Liver (tissue), 8 donors: ENCODE measurements at regions not wholly inside any gene's neighbourhood (a gene's known extent, or its start where the extent isn't known, plus 50 kb on each side); places are given as distances from the start of the nearest gene placed in this dataset.

Experiments
- DNase-seq: peaks from one replicate; pipeline ENCODE4 v3.0.0-alpha.2; 2017; ENCODE audit warnings: low spot score
- H3K27ac ChIP-seq, 2 donors: one replicate each; pipeline ENCODE4 v1.7.0; 2013; ENCODE audit warnings: inconsistent platforms in 2 of 2, low read length in 2 of 2, control low read depth in 1 of 2, low read depth in 1 of 2, mild to moderate bottlenecking in 1 of 2
- H3K27me3 ChIP-seq, 4 donors: one replicate each; pipeline versions ENCODE4 v1.6.1 to v1.7.0; 2013; ENCODE audit warnings: low read length in 3 of 4, inconsistent platforms in 1 of 4, mild to moderate bottlenecking in 1 of 4, moderate library complexity in 1 of 4; ENCODE audit not compliant: control insufficient read depth in 4 of 4, insufficient read depth in 4 of 4
- H3K36me3 ChIP-seq, 4 donors: one replicate each; pipeline versions ENCODE4 v1.6.1 to v1.7.0; 2013; ENCODE audit warnings: low read length in 3 of 4, mild to moderate bottlenecking in 3 of 4, low read depth in 1 of 4, moderate library complexity in 1 of 4; ENCODE audit not compliant: control insufficient read depth in 4 of 4, insufficient read depth in 3 of 4
- H3K4me1 ChIP-seq, 4 donors: one replicate each; pipeline versions ENCODE4 v1.6.1 to v1.7.0; 2013; ENCODE audit warnings: low read length in 3 of 4, mild to moderate bottlenecking in 3 of 4, moderate library complexity in 1 of 4; ENCODE audit not compliant: control insufficient read depth in 4 of 4, insufficient read depth in 4 of 4
- H3K4me3 ChIP-seq, 3 donors: one replicate each; pipeline versions ENCODE4 v1.6.1 to v1.7.0; 2013; ENCODE audit warnings: low read length in 3 of 3, control low read depth in 1 of 3, low read depth in 1 of 3, mild to moderate bottlenecking in 1 of 3
- H3K9ac ChIP-seq, 2 donors: one replicate each; pipeline ENCODE4 v1.7.0; 2013; ENCODE audit warnings: low read length in 2 of 2, mild to moderate bottlenecking in 2 of 2, moderate library complexity in 2 of 2, control low read depth in 1 of 2, low read depth in 1 of 2
- H3K9me3 ChIP-seq, 4 donors: one replicate each; pipeline versions ENCODE4 v1.6.1 to v1.7.0; 2013; ENCODE audit warnings: low read length in 3 of 4; ENCODE audit not compliant: control insufficient read depth in 4 of 4
- ATF3 ChIP-seq: IDR thresholded peaks from 2 replicates; pipeline ENCODE4 v1.6.1; 2016; ENCODE audit warnings: antibody characterized with exemption
- CTCF ChIP-seq: fragments of 150-350 bp; IDR thresholded peaks from 2 replicates; pipeline ENCODE4 v1.5.1; 2017; ENCODE audit warnings: improper control_type of control experiment, low read depth, low read length; ENCODE audit not compliant: missing input control
- EGR1 ChIP-seq, 2 donors: IDR thresholded peaks; 2 replicates each; pipeline ENCODE4 v1.6.1; 2016 to 2018; ENCODE audit warnings: antibody characterized with exemption in 2 of 2, low read depth in 2 of 2
- FOXA1 ChIP-seq: IDR thresholded peaks from 2 replicates; pipeline ENCODE4 v1.6.1; 2016; ENCODE audit warnings: antibody characterized with exemption
- FOXA2 ChIP-seq: IDR thresholded peaks from 2 replicates; pipeline ENCODE4 v1.6.1; 2016; ENCODE audit warnings: antibody characterized with exemption
- GABPA ChIP-seq, 2 donors: IDR thresholded peaks in 1 of 2; conservative IDR thresholded peaks in 1 of 2; 2 replicates each; pipeline ENCODE4 v1.6.1; 2016; ENCODE audit warnings: antibody characterized with exemption in 2 of 2, mild to moderate bottlenecking in 1 of 2, moderate library complexity in 1 of 2
- HNF4A ChIP-seq, 2 donors: conservative IDR thresholded peaks; 2 replicates each; pipeline ENCODE4 v1.6.1; 2016; ENCODE audit warnings: antibody characterized with exemption in 2 of 2, mild to moderate bottlenecking in 2 of 2
- HNF4G ChIP-seq: IDR thresholded peaks from 2 replicates; pipeline ENCODE4 v1.6.1; 2016; ENCODE audit warnings: antibody characterized with exemption
- NR2F2 ChIP-seq: IDR thresholded peaks from 2 replicates; pipeline ENCODE4 v1.6.1; 2016; ENCODE audit warnings: antibody characterized with exemption
- RAD21 ChIP-seq, 2 donors: IDR thresholded peaks; 2 replicates each; pipeline ENCODE4 v1.6.1; 2016; ENCODE audit warnings: antibody characterized with exemption in 2 of 2, mild to moderate bottlenecking in 2 of 2
- RXRA ChIP-seq, 2 donors: IDR thresholded peaks; 2 replicates each; pipeline ENCODE4 v1.6.1; 2017 to 2018; ENCODE audit warnings: antibody characterized with exemption in 2 of 2, mild to moderate bottlenecking in 1 of 2
- SP1 ChIP-seq: IDR thresholded peaks from 2 replicates; pipeline ENCODE4 v1.6.1; 2018; ENCODE audit warnings: antibody characterized with exemption, mild to moderate bottlenecking
- TAF1 ChIP-seq: conservative IDR thresholded peaks from 2 replicates; pipeline ENCODE4 v1.6.1; 2016; ENCODE audit warnings: antibody characterized with exemption, mild to moderate bottlenecking
- YY1 ChIP-seq: IDR thresholded peaks from 2 replicates; pipeline ENCODE4 v1.6.1; 2016; ENCODE audit warnings: antibody characterized with exemption, mild to moderate bottlenecking
- ZBTB33 ChIP-seq: IDR thresholded peaks from 2 replicates; pipeline ENCODE4 v1.6.1; 2016; ENCODE audit warnings: antibody characterized with exemption
- WGBS: extraction: QIAGEN DNeasy Blood & Tissue Kit; methylation state at CpG from one replicate; pipeline ENCODE4 v1.1.7; 2013; 5-methylcytosine and 5-hydroxymethylcytosine counted together
- donor health status: healthy.
- donor health status: healthy.
- donor health status: healthy.
- donor health status: healthy.
- donor health status: healthy.

GRCh38 chr17:68185820-68186219, 62.0 kb upstream of the AMZ2 start:
- Histone ChIP-seq H3K4me1 (no peaks in the 10 kb centered on the region), H3K27me3 (no peaks in the 10 kb centered on the region), H3K9me3 (no peaks in the 10 kb centered on the region), H3K4me3 (no peak overlapping the region), H3K27ac (no peak overlapping the region), H3K36me3 (no peaks in the 10 kb centered on the region), H3K9ac (no peak overlapping the region)
- over 99% methylated on average over 2 of the region's 2 CpGs for WGBS
- TF ChIP-seq ZBTB33: no peak
- no peak for TF ChIP-seq GABPA (IDR thresholded peaks at IDR 0.05 in 1 of 2, conservative IDR thresholded peaks at IDR 0.05 in 1 of 2)
- TF ChIP-seq NR2F2: no peak
- TF ChIP-seq RAD21 (IDR thresholded peaks at IDR 0.05): no peak
- no peak for TF ChIP-seq RXRA (IDR thresholded peaks at IDR 0.05)
- no peak for TF ChIP-seq SP1
- TF ChIP-seq HNF4A (conservative IDR thresholded peaks at IDR 0.05): no peak
- no peak for DNase-seq

- Histone ChIP-seq H3K27ac (no peak overlapping the region), H3K27me3 (peaks cover 0 to 3% (median 1%) of the 10 kb centered on the region in 4 donors)
- 86% methylated on average over 4 of the region's 4 CpGs for WGBS
Observed at GRCh38 chr17:68190495-68190894, 57.3 kb upstream of the AMZ2 start.

More at GRCh38 chr17:68190495-68190894, 57.3 kb upstream of the AMZ2 start:
- DNase-seq: no peak
- Histone ChIP-seq H3K4me1 (no peaks in the 10 kb centered on the region), H3K4me3 (no peak overlapping the region), H3K9ac (no peak overlapping the region), H3K36me3 (no peaks in the 10 kb centered on the region), H3K9me3 (no peaks in the 10 kb centered on the region)
- TF ChIP-seq ATF3 (no peak), ZBTB33 (no peak), FOXA2 (no peak), CTCF (no peak), TAF1 (no peak), FOXA1 (no peak), YY1 (no peak), RAD21 (IDR thresholded peaks at IDR 0.05) (no peak), NR2F2 (no peak), RXRA (IDR thresholded peaks at IDR 0.05) (no peak), GABPA (IDR thresholded peaks at IDR 0.05 in 1 of 2, conservative IDR thresholded peaks at IDR 0.05 in 1 of 2) (no peak), HNF4G (no peak), EGR1 (IDR thresholded peaks at IDR 0.05; ENCODE audit: low read depth in 2 of 2) (no peak)
